K562 (cell line): ENCODE measurements at regions not wholly inside any gene's neighbourhood (a gene's known extent, or its start where the extent isn't known, plus 50 kb on each side); places are given as distances from the start of the nearest gene placed in this dataset.

Source experiments
- ATAC-seq: fragments of 200-7000 bp; cut with Tn5 transposase; 3 replicates; pipeline ENCODE4 v1.9.1; 2020; ENCODE audit warnings: moderate library complexity
- BruUV-seq: library from RNA; stranded (reverse); fragments of 400-500 nt; replicated peaks from 2 replicates; lab custom pipeline; 2021; lab: Mats Ljungman, UMichigan
- CTCF ChIA-PET: fragments of 300-600 bp; formaldehyde crosslinking; extraction: SDS; loops from one replicate; lab custom pipeline; 2021; ENCODE audit warnings: low intra/inter-chr PET ratio; lab: Yijun Ruan, JAX
- POLR2A ChIA-PET: fragments of 300-600, 350-650 bp; sonication (Branson Sonifier 250); formaldehyde crosslinking; extraction: SDS; loops from one replicate; lab custom pipeline; 2021; ENCODE audit warnings: antibody characterized with exemption, inconsistent platforms; lab: Yijun Ruan, JAX
- DNase-seq, 4 experiments: peaks; one replicate each; pipeline versions ENCODE4 v3.0.0 to v3.0.0-alpha.2; 2011 to 2018; ENCODE audit warnings: low spot score in 3 of 4, mixed read lengths in 3 of 4; ENCODE audit errors: extremely low read depth in 1 of 4
- FAIRE-seq: peaks from 2 replicates; lab custom pipeline; 2011; peaks lifted over from hg19 to GRCh38; lab: Jason Lieb, UNC
- H2AFZ ChIP-seq: 2 replicates; pipeline ENCODE4 v1.6.0; 2011; ENCODE audit warnings: low read depth, low read length, control low read depth, inconsistent platforms
- H3K27ac ChIP-seq: fragments of 200-600 bp; 3 replicates; pipeline ENCODE4 v1.8.0; 2011; ENCODE audit warnings: low read depth, mild to moderate bottlenecking, control low read depth, inconsistent platforms, low read length, moderate library complexity, mixed read lengths; ENCODE audit errors: extremely low read depth
- H3K27me3 ChIP-seq, 2 experiments: fragments of 300-600 bp in 1 of 2; 2 replicates in 1 of 2; 3 replicates in 1 of 2; pipeline versions ENCODE4 v1.6.0 to v1.8.0; 2011; ENCODE audit warnings: inconsistent platforms in 2 of 2, low read length in 2 of 2, mild to moderate bottlenecking in 1 of 2, mixed read lengths in 1 of 2, moderate library complexity in 1 of 2; ENCODE audit not compliant: control insufficient read depth in 2 of 2, insufficient read depth in 2 of 2
- H3K36me3 ChIP-seq: fragments of 300-600 bp; 3 replicates; pipeline ENCODE4 v1.8.0; 2011; ENCODE audit warnings: mild to moderate bottlenecking, low read length, inconsistent platforms; ENCODE audit not compliant: control insufficient read depth, insufficient read depth
- H3K4me1 ChIP-seq, 2 experiments: fragments of 200-600 bp in 1 of 2; replicated peaks in 1 of 2; 2 replicates in 1 of 2; 3 replicates in 1 of 2; pipeline versions ENCODE4 v1.5.1 to v1.8.0; 2011; ENCODE audit warnings: inconsistent platforms in 2 of 2, low read length in 2 of 2, mild to moderate bottlenecking in 1 of 2, mixed read lengths in 1 of 2, moderate library complexity in 1 of 2; ENCODE audit not compliant: control insufficient read depth in 2 of 2, insufficient read depth in 2 of 2
- H3K4me2 ChIP-seq: 2 replicates; pipeline ENCODE4 v1.6.1; 2011; ENCODE audit warnings: low read length, control low read depth, inconsistent platforms, mixed read lengths; ENCODE audit not compliant: insufficient read depth
- H3K4me3 ChIP-seq: fragments of 200-600 bp; sonication (generic), shearing (Covaris generic); 2 replicates; pipeline ENCODE4 v1.5.1; 2016; ENCODE audit warnings: control low read depth, inconsistent platforms
- H3K79me2 ChIP-seq: fragments of 200-600 bp; 3 replicates; pipeline ENCODE4 v1.8.0; 2011; ENCODE audit warnings: low read length, inconsistent platforms; ENCODE audit not compliant: control insufficient read depth, insufficient read depth
- H3K9ac ChIP-seq, 2 experiments: 2 replicates each; pipeline versions ENCODE4 v1.6.0 to v1.6.1; 2011; ENCODE audit warnings: low read depth in 2 of 2, low read length in 2 of 2, control low read depth in 1 of 2, inconsistent platforms in 1 of 2, mild to moderate bottlenecking in 1 of 2, mixed read lengths in 1 of 2; ENCODE audit not compliant: insufficient read depth in 1 of 2
- H3K9me1 ChIP-seq: one replicate; pipeline ENCODE4 v1.6.0; 2011; ENCODE audit warnings: inconsistent platforms, mild to moderate bottlenecking, low read length, moderate library complexity; ENCODE audit not compliant: control insufficient read depth, insufficient read depth
- H3K9me3 ChIP-seq: replicated peaks from 2 replicates; pipeline ENCODE4 v1.5.1; 2011; ENCODE audit warnings: low read depth, low read length, inconsistent platforms; ENCODE audit not compliant: control insufficient read depth, insufficient read depth
- H4K20me1 ChIP-seq: replicated peaks from 2 replicates; pipeline ENCODE4 v1.6.1; 2011; ENCODE audit warnings: low read length, inconsistent platforms, mixed read lengths; ENCODE audit not compliant: control insufficient read depth, insufficient read depth
- ARID2 ChIP-seq: fragments of 450-650 bp; IDR thresholded peaks from 2 replicates; pipeline ENCODE4 v1.6.1; 2017; ENCODE audit warnings: antibody characterized with exemption, mild to moderate bottlenecking
- CTBP1 ChIP-seq: fragments of 450-650 bp; IDR thresholded peaks from 2 replicates; pipeline ENCODE4 v1.6.1; 2016; ENCODE audit warnings: borderline replicate concordance
- ERF ChIP-seq: fragments of 450-650 bp; formaldehyde crosslinking; IDR thresholded peaks from 2 replicates; pipeline ENCODE4 v1.4.0; 2020; ENCODE audit warnings: mild to moderate bottlenecking, mixed read lengths
- EWSR1 ChIP-seq: fragments of 450-650 bp; IDR thresholded peaks from 2 replicates; pipeline ENCODE4 v1.6.1; 2018; ENCODE audit warnings: borderline replicate concordance, mild to moderate bottlenecking, low read depth, moderate library complexity; ENCODE audit not compliant: partially characterized antibody
- FOXK1 ChIP-seq: sonication (generic); formaldehyde crosslinking; IDR thresholded peaks from 2 replicates; pipeline ENCODE4 v1.8.0; 2022; ENCODE audit warnings: missing genetic modification reagents, mild to moderate bottlenecking, borderline replicate concordance
- FOXO4 ChIP-seq: fragments of 450-650 bp; formaldehyde crosslinking; IDR thresholded peaks from 2 replicates; pipeline ENCODE4 v1.4.0; 2020; ENCODE audit warnings: mild to moderate bottlenecking, moderate library complexity
- FOXP1 ChIP-seq: sonication (generic); formaldehyde crosslinking; IDR thresholded peaks from 2 replicates; pipeline ENCODE4 v1.8.0; 2022; ENCODE audit warnings: mild to moderate bottlenecking, missing genetic modification reagents
- MECOM ChIP-seq: fragments of 250-450 bp; sonication (Bioruptor Pico); IDR thresholded peaks from 2 replicates; pipeline ENCODE4 v1.8.0; 2022; ENCODE audit warnings: inconsistent platforms
- NCOA2 ChIP-seq, 2 experiments: fragments of 450-650 bp; IDR thresholded peaks; 2 replicates each; pipeline ENCODE4 v1.6.1; 2018; ENCODE audit warnings: mild to moderate bottlenecking in 2 of 2, moderate library complexity in 1 of 2; ENCODE audit not compliant: partially characterized antibody in 2 of 2
- NR4A1 ChIP-seq, 2 experiments: fragments of 250-450 bp in 1 of 2; fragments of 450-650 bp in 1 of 2; sonication (Bioruptor Pico) in 1 of 2; IDR thresholded peaks; 2 replicates each; pipeline versions ENCODE4 v1.4.0 to v1.6.1; 2016 to 2020; ENCODE audit warnings: mild to moderate bottlenecking in 2 of 2, missing compliant biosample characterization in 1 of 2, missing genetic modification characterization in 1 of 2, moderate library complexity in 1 of 2
- PCBP1 ChIP-seq: fragments of 200-400 bp; formaldehyde crosslinking; IDR thresholded peaks from 2 replicates; pipeline ENCODE4 v1.6.1; 2018; ENCODE audit warnings: mild to moderate bottlenecking, low read depth, low read length; ENCODE audit not compliant: poor library complexity, severe bottlenecking
- TAL1 ChIP-seq: fragments of 450-650 bp; IDR thresholded peaks from 2 replicates; pipeline ENCODE4 v1.6.1; 2016; ENCODE audit warnings: mild to moderate bottlenecking
- ZKSCAN1 ChIP-seq: fragments of 150-350 bp; IDR thresholded peaks from 2 replicates; pipeline ENCODE4 v1.6.1; 2016; ENCODE audit warnings: low read depth, low read length
- ZNF311 ChIP-seq: fragments of 250-450 bp; sonication (Bioruptor Pico); IDR thresholded peaks from 2 replicates; pipeline ENCODE4 v1.4.0; 2020; ENCODE audit warnings: mild to moderate bottlenecking, moderate library complexity
- ZNF609 ChIP-seq: sonication (generic); formaldehyde crosslinking; IDR thresholded peaks from 2 replicates; pipeline ENCODE4 v1.8.1; 2023; ENCODE audit warnings: missing genetic modification reagents, mild to moderate bottlenecking, borderline replicate concordance
- WGBS: fragments of 100-300 bp; shearing (Covaris generic); methylation state at CpG from one replicate; pipeline ENCODE4 v1.1.6; 2016; ENCODE audit warnings: low coverage, mixed read lengths; ENCODE audit not compliant: insufficient coverage; ENCODE audit errors: missing lambda C conversion rate; 5-methylcytosine and 5-hydroxymethylcytosine counted together
- in situ Hi-C: fragments of 300-500 bp; cut with MboI; formaldehyde crosslinking; loops from 4 replicates; pipeline ENCODE4 v1.15.0; 2018; ENCODE audit warnings: inconsistent platforms, mixed read lengths
- intact Hi-C: fragments of 100-400 bp; cut with micrococcal nuclease; formaldehyde crosslinking; loops from 2 replicates; pipeline ENCODE4 v1.14.2; 2022

GRCh38 chr6:97882755-97883154 is 599.7 kb upstream of the MMS22L start (continued):
- TF ChIP-seq ZKSCAN1, result no peak

GRCh38 chr6:97885325-97885724 is 602.3 kb upstream of the MMS22L start:
- no peak for ATAC-seq
- no peaks in the 10 kb centered on the region for H3K27me3 ChIP-seq
- 2% methylated on average over 7 of the region's 7 CpGs for WGBS
- H3K27ac ChIP-seq, result no peak overlapping the region
- no peak overlapping the region for H2AFZ ChIP-seq
- no peaks in the 10 kb centered on the region for H3K9me1 ChIP-seq
- in situ Hi-C loops (no loop called here), intact Hi-C loops (no loop called here)
- no peaks in the 10 kb centered on the region for H3K79me2 ChIP-seq
- FAIRE-seq, result no peak
- no TSS peak for BruUV-seq
- ChIA-PET POLR2A (no interaction called here), CTCF (no interaction called here)
- no peak overlapping the region for H3K4me3 ChIP-seq
- H3K4me2 ChIP-seq, result no peak overlapping the region
- H3K4me1 ChIP-seq, result no peaks in the 10 kb centered on the region
- H3K36me3 ChIP-seq, result no peaks in the 10 kb centered on the region
- no peak overlapping the region for H3K9ac ChIP-seq
- no peak for TF ChIP-seq CTBP1
- no peak for TF ChIP-seq FOXK1 (CRISPR knock-in tag)
- TF ChIP-seq MECOM, result no peak
- no peak for TF ChIP-seq NR4A1 (CRISPR knock-in tag; IDR thresholded peaks at IDR 0.05)
- TF ChIP-seq NR4A1 (tag; IDR thresholded peaks at IDR 0.05), result no peak
- no peak for TF ChIP-seq FOXO4 (CRISPR knock-in tag)
- no peak for TF ChIP-seq EWSR1
- no peak for TF ChIP-seq NCOA2 (IDR thresholded peaks at IDR 0.05; ENCODE audit: partially characterized antibody in 2 of 2)
- no peak for TF ChIP-seq ZNF609 (CRISPR knock-in tag)
- TF ChIP-seq PCBP1, result no peak
- no peak for TF ChIP-seq TAL1
- TF ChIP-seq FOXP1, result no peak
- no peak for TF ChIP-seq ZNF311 (CRISPR knock-in tag)
- TF ChIP-seq ERF (CRISPR knock-in tag), result no peak
- TF ChIP-seq ARID2, result no peak
- no peaks in the 10 kb centered on the region for H4K20me1 ChIP-seq
- H3K9me3 ChIP-seq, result no peaks in the 10 kb centered on the region
- DNase-seq, result no peak
